Spleen (tissue), 7 donors: ENCODE measurements at regions not wholly inside any gene's neighbourhood (a gene's known extent, or its start where the extent isn't known, plus 50 kb on each side); places are given as distances from the start of the nearest gene placed in this dataset.

Experiments used
- CTCF ChIP-seq, 11 experiments: fragments of 200-600 bp in 7 of 11; fragments of 450-650 bp in 4 of 11; sonication (generic) in 4 of 11; IDR thresholded peaks in 8 of 11; conservative IDR thresholded peaks in 3 of 11; 1 replicate in 7 of 11; 2 replicates in 4 of 11; pipeline versions ENCODE4 v1.4.0 to v1.8.0; 2016 to 2021; ENCODE audit warnings: antibody characterized with exemption in 11 of 11, inconsistent platforms in 4 of 11, mild to moderate bottlenecking in 1 of 11
- POLR2AphosphoS5 ChIP-seq, 3 donors: sonication (generic); formaldehyde crosslinking; IDR thresholded peaks; one replicate each; pipeline ENCODE4 v1.5.1; 2017; ENCODE audit warnings: antibody characterized with exemption in 3 of 3
- donor health status: DM: no; HTN: no; CAD: no; lungs with moderate emphysema.
- donor health status: DM: no; HTN: no; CAD: no.
- donor health status: DM: no; HTN: no; CAD: no.

- TF ChIP-seq CTCF (IDR thresholded peaks at IDR 0.05 in 8 of 11, conservative IDR thresholded peaks at IDR 0.05 in 3 of 11) (no peak), POLR2AphosphoS5 (IDR thresholded peaks at IDR 0.05) (no peak)
These were observed 63.0 kb upstream of the FRMD4B start for GRCh38 chr3:69448877-69449276.
